ENCODE measurements at regions not wholly inside any gene's neighbourhood (a gene's known extent, or its start where the extent isn't known, plus 50 kb on each side); places are given as distances from the start of the nearest gene placed in this dataset.

DNA sequence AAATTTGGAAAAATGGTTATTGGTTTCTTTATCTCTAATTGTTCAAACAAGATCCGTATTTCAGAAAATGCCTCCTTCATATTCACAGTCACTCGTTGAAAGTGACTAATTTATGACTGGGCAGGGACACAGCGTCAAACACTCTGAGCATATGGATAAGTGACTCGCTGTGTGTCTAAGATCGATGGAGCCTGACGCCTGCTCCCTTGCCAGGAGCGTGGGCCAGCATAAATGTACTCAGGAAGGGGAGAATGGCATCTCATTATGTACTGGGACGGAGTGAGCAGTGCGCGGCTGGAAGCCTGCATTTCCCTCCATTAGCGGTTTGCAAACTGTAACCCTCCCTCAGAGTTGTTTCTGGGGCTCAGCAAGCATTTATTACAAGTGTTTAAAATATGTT is 79.8 kb upstream of the CAST start:
- peaks cover 2% of the 10 kb centered on the region for H3K9me1 ChIP-seq (ENCODE audit: control insufficient read depth, extremely low read depth, insufficient read depth, low read length)
- H4K20me1 ChIP-seq (ENCODE audit: control insufficient read depth, extremely low read depth, insufficient read depth, low read length), result no peaks in the 10 kb centered on the region
- no peak overlapping the region for H3K4me3 ChIP-seq (ENCODE audit: control insufficient read depth in 2 of 3, extremely low read depth in 1 of 3, insufficient read depth in 2 of 3, low read depth in 1 of 3, low read length in 3 of 3)
- no peak overlapping the region for H2AFZ ChIP-seq (ENCODE audit: control insufficient read depth, low read length)
- no peaks in the 10 kb centered on the region for H3K4me1 ChIP-seq (ENCODE audit: control insufficient read depth, extremely low read depth, insufficient read depth, low read length)
- no peak overlapping the region for H3K4me2 ChIP-seq (ENCODE audit: control insufficient read depth, extremely low read depth, insufficient read depth, low read depth, low read length)
- no peak overlapping the region for H3K27ac ChIP-seq (ENCODE audit: control insufficient read depth, insufficient read depth, low read length)
- H3K9ac ChIP-seq (ENCODE audit: control insufficient read depth, extremely low read depth, insufficient read depth, low read length), result no peak overlapping the region
- no peaks in the 10 kb centered on the region for H3K27me3 ChIP-seq (ENCODE audit: control insufficient read depth, extremely low read depth, insufficient read depth, low read length)
- no peaks in the 10 kb centered on the region for H3K36me3 ChIP-seq (ENCODE audit: control insufficient read depth in 2 of 2, extremely low read depth in 1 of 2, insufficient read depth in 2 of 2, low read length in 2 of 2)
- no peak for FAIRE-seq
- H3K79me2 ChIP-seq (ENCODE audit: control insufficient read depth, insufficient read depth, low read length), result no peaks in the 10 kb centered on the region
- TF ChIP-seq, protein P1, sequence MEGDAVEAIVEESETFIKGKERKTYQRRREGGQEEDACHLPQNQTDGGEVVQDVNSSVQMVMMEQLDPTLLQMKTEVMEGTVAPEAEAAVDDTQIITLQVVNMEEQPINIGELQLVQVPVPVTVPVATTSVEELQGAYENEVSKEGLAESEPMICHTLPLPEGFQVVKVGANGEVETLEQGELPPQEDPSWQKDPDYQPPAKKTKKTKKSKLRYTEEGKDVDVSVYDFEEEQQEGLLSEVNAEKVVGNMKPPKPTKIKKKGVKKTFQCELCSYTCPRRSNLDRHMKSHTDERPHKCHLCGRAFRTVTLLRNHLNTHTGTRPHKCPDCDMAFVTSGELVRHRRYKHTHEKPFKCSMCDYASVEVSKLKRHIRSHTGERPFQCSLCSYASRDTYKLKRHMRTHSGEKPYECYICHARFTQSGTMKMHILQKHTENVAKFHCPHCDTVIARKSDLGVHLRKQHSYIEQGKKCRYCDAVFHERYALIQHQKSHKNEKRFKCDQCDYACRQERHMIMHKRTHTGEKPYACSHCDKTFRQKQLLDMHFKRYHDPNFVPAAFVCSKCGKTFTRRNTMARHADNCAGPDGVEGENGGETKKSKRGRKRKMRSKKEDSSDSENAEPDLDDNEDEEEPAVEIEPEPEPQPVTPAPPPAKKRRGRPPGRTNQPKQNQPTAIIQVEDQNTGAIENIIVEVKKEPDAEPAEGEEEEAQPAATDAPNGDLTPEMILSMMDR (optimal IDR thresholded peaks at IDR 0.05 in 1 of 3, IDR thresholded peaks at IDR 0.05 in 1 of 3, conservative IDR thresholded peaks at IDR 0.05 in 1 of 3; ENCODE audit: extremely low read depth in 1 of 3, insufficient read depth in 2 of 3, low read length in 3 of 3), result no peak
- TF ChIP-seq EZH2 (IDR thresholded peaks at IDR 0.05; ENCODE audit: low read length), result no peak
- no peaks in the 10 kb centered on the region for H3K9me3 ChIP-seq (ENCODE audit: control insufficient read depth, low read depth, low read length)
- dilution Hi-C loops (cut with MboI; ENCODE audit: extremely low pct_ligation_motif_present, low sequenced_read_pairs), result no loop called here
- DNase-seq (ENCODE audit: low read depth, low spot score), result no peak

DNA sequence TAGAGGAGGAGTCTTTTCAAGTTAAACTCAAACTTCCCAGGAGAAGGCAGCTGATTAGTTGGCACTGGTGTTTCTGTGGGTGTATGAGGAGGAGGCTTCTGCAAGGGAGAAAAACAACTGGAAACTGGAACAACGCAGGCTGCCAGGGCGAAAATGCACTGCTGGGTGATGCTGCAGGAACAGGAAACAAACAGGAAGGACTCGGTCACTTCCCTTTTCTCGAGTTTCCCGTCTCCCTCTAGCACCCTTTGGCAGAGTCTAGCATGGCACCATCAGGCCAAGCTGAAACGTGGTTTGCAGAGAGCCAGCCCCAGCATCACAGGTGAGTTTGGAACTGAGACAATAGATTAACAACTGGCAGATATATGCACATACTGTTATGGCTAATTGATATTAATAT is 77.5 kb upstream of the CAST start:
- Histone ChIP-seq H3K79me2 (ENCODE audit: control insufficient read depth, insufficient read depth, low read length) (no peaks in the 10 kb centered on the region), H3K9me3 (ENCODE audit: control insufficient read depth, low read depth, low read length) (no peaks in the 10 kb centered on the region), H3K27me3 (ENCODE audit: control insufficient read depth, extremely low read depth, insufficient read depth, low read length) (no peaks in the 10 kb centered on the region), H3K9me1 (ENCODE audit: control insufficient read depth, extremely low read depth, insufficient read depth, low read length) (peaks cover 2% of the 10 kb centered on the region), H3K4me2 (ENCODE audit: control insufficient read depth, extremely low read depth, insufficient read depth, low read depth, low read length) (no peak overlapping the region), H2AFZ (ENCODE audit: control insufficient read depth, low read length) (no peak overlapping the region), H3K9ac (ENCODE audit: control insufficient read depth, extremely low read depth, insufficient read depth, low read length) (no peak overlapping the region), H3K4me1 (ENCODE audit: control insufficient read depth, extremely low read depth, insufficient read depth, low read length) (no peaks in the 10 kb centered on the region), H3K36me3 (ENCODE audit: control insufficient read depth in 2 of 2, extremely low read depth in 1 of 2, insufficient read depth in 2 of 2, low read length in 2 of 2) (no peaks in the 10 kb centered on the region), H3K27ac (ENCODE audit: control insufficient read depth, insufficient read depth, low read length) (no peak overlapping the region), H4K20me1 (ENCODE audit: control insufficient read depth, extremely low read depth, insufficient read depth, low read length) (no peaks in the 10 kb centered on the region), H3K4me3 (ENCODE audit: control insufficient read depth in 2 of 3, extremely low read depth in 1 of 3, insufficient read depth in 2 of 3, low read depth in 1 of 3, low read length in 3 of 3) (no peak overlapping the region)
- DNase-seq (ENCODE audit: low read depth, low spot score) (no peak), FAIRE-seq (no peak)
- TF ChIP-seq EZH2 (IDR thresholded peaks at IDR 0.05; ENCODE audit: low read length), result no peak
- TF ChIP-seq, protein P1 (optimal IDR thresholded peaks at IDR 0.05 in 1 of 3, IDR thresholded peaks at IDR 0.05 in 1 of 3, conservative IDR thresholded peaks at IDR 0.05 in 1 of 3; ENCODE audit: extremely low read depth in 1 of 3, insufficient read depth in 2 of 3, low read length in 3 of 3), result no peak
- dilution Hi-C loops (cut with MboI; ENCODE audit: extremely low pct_ligation_motif_present, low sequenced_read_pairs), result no loop called here

Measured in keratinocyte (primary cell).